ENCODE measurements at regions not wholly inside any gene's neighbourhood (a gene's known extent, or its start where the extent isn't known, plus 50 kb on each side); places are given as distances from the start of the nearest gene placed in this dataset.

DNA sequence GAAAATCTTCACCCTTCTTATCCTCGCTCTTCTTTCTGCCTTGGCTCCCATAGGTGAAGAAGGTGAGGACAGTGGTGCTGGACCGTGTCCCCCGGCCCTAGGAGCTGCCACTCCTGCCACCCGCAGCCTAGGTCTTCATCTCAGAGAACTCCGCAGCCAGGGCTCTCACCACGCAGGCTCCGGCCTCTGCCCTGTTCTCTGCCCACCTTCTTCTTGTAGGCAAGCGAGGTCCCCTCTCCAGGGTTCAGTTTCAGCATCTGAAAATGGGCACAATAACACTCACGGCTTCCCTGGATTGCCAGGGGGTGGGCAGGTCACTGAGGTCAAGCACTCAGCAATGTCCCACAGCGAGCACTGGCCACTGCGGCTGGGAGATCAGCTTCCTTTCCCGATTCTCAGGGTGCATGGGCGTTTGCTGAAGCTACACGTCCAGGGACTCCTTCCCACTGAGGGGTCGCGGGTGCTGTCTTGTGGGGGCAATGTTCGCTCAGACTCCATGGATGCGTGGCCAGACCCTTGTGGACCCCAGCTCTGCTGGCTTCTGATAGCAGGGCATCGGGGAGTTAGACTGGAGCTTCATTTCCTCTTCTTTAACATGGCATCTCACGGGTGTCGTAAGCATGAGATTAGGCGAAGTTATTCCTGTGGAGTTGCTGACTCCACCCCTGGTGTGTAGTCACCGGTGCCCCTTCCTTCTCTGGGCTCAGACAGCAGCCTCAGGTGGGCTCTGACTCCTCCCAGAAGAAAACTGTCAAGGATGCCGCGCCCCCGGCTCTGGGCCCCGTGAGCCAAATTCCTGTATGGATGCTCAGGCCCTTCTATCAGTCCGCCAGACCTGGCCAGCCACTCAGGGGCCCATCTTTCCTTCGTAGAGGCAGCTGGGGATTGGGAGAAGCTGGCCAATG lies 145.1 kb upstream of the IRX2 start:
- TF ChIP-seq, protein P1, sequence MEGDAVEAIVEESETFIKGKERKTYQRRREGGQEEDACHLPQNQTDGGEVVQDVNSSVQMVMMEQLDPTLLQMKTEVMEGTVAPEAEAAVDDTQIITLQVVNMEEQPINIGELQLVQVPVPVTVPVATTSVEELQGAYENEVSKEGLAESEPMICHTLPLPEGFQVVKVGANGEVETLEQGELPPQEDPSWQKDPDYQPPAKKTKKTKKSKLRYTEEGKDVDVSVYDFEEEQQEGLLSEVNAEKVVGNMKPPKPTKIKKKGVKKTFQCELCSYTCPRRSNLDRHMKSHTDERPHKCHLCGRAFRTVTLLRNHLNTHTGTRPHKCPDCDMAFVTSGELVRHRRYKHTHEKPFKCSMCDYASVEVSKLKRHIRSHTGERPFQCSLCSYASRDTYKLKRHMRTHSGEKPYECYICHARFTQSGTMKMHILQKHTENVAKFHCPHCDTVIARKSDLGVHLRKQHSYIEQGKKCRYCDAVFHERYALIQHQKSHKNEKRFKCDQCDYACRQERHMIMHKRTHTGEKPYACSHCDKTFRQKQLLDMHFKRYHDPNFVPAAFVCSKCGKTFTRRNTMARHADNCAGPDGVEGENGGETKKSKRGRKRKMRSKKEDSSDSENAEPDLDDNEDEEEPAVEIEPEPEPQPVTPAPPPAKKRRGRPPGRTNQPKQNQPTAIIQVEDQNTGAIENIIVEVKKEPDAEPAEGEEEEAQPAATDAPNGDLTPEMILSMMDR (IDR thresholded peaks at IDR 0.05; ENCODE audit: insufficient read depth, low read depth, low read length): no peak
- no peaks in the 10 kb centered on the region for H3K27me3 ChIP-seq (ENCODE audit: control insufficient read depth, insufficient read depth, low read length)
- no peak overlapping the region for H3K4me3 ChIP-seq (ENCODE audit: low read depth, low read length)
- DNase-seq (ENCODE audit: low read depth): no peak
- no peaks in the 10 kb centered on the region for H3K36me3 ChIP-seq (ENCODE audit: control insufficient read depth, insufficient read depth, low read length)
- ChIA-PET POLR2A (no interaction called here), CTCF (no interaction called here)

DNA sequence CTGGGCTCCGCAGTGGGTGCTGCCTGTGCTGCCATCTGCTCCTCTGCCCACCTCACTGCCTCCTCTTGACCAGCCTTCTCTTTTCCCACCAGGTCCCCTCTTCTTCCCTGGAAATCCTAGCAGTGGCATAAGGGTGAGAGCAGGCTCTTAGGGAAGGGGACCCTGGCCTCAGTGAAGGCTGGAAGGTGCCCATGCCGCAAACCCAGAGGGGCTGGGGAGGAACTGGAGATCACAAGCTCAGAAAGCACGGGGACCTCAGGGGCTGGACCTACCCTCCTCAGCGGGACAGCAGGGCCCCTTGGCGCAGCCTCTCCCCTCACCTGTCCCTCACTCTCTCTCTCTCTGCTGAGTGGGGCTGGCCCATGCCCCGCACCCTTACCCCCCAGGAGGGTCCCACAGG lies 144.4 kb upstream of the IRX2 start:
- H3K27me3 ChIP-seq (ENCODE audit: control insufficient read depth, insufficient read depth, low read length): no peaks in the 10 kb centered on the region
- H3K4me3 ChIP-seq (ENCODE audit: low read depth, low read length): no peak overlapping the region
- POLR2A ChIA-PET: no interaction called here
- TF ChIP-seq, protein P1 (IDR thresholded peaks at IDR 0.05; ENCODE audit: insufficient read depth, low read depth, low read length): no peak
- no peaks in the 10 kb centered on the region for H3K36me3 ChIP-seq (ENCODE audit: control insufficient read depth, insufficient read depth, low read length)
- CTCF ChIA-PET: no interaction called here
- no peak for DNase-seq (ENCODE audit: low read depth)

DNA sequence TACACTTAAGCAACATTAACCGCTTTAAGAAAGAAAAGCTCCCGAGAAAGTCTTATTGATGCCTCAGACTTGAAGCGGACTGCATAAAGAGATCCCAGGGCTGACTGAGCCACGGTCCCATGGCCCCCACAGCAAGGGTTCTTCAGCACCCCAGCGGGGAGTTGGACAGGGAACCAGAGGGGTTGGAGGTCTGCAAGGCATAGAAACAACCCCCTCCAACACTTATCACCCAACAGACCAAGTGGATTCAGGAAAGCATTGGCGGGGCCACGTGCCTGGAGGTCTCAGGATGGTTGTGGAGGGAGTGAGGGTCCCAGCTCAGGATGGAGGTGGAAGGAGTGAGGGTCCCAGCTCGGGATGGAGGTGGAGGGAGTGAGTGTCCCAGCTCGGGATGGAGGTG lies 143.7 kb upstream of the IRX2 start:
- Histone ChIP-seq H3K4me3 (ENCODE audit: low read depth, low read length) (no peak overlapping the region), H3K27me3 (ENCODE audit: control insufficient read depth, insufficient read depth, low read length) (no peaks in the 10 kb centered on the region), H3K36me3 (ENCODE audit: control insufficient read depth, insufficient read depth, low read length) (no peaks in the 10 kb centered on the region)
- CTCF ChIA-PET: no interaction called here
- no peak for DNase-seq (ENCODE audit: low read depth)
- POLR2A ChIA-PET: no interaction called here
- TF ChIP-seq, protein P1 (IDR thresholded peaks at IDR 0.05; ENCODE audit: insufficient read depth, low read depth, low read length): no peak

DNA sequence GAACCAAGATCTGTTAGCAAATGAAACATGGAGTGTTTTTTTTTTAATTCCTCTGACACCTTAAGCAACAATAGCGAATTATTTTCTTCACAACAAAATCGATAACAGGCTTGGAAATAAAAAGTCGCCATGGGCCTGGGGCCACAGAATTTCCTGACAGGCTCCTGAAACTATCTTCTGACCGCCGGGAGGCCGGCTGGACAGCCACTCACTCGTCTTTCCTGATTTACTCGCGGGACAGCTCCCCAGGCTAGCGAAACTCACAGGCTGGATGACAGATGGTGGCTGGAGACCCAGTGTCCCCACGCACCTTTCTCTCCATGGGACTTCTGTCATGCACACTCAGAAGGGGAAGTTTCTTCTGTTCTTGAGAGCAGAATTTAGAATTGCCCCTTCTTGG lies 143.3 kb upstream of the IRX2 start:
- no peak for DNase-seq (ENCODE audit: low read depth)
- CTCF ChIA-PET: interaction anchor here (0.7 kb wide), 1 partner anchor 676 kb away, joined by 3 read pairs; no protein-coding TSS in a partner anchor
- Histone ChIP-seq H3K36me3 (ENCODE audit: control insufficient read depth, insufficient read depth, low read length) (no peaks in the 10 kb centered on the region), H3K4me3 (ENCODE audit: low read depth, low read length) (no peak overlapping the region), H3K27me3 (ENCODE audit: control insufficient read depth, insufficient read depth, low read length) (no peaks in the 10 kb centered on the region)
- POLR2A ChIA-PET: no interaction called here
- TF ChIP-seq, protein P1 (IDR thresholded peaks at IDR 0.05; ENCODE audit: insufficient read depth, low read depth, low read length): no peak

GRCh38 chr5:2894316-2894715 lies 142.8 kb upstream of the IRX2 start:
- TF ChIP-seq, protein P1 (IDR thresholded peaks at IDR 0.05; ENCODE audit: insufficient read depth, low read depth, low read length): no peak
- Histone ChIP-seq H3K4me3 (ENCODE audit: low read depth, low read length) (no peak overlapping the region), H3K36me3 (ENCODE audit: control insufficient read depth, insufficient read depth, low read length) (no peaks in the 10 kb centered on the region), H3K27me3 (ENCODE audit: control insufficient read depth, insufficient read depth, low read length) (no peaks in the 10 kb centered on the region)
- ChIA-PET CTCF (interaction anchor here (0.7 kb wide), 1 partner anchor 677 kb away, joined by 3 read pairs; no protein-coding TSS in a partner anchor), POLR2A (no interaction called here)
- no peak for DNase-seq (ENCODE audit: low read depth)
